K562 (cell line): ENCODE measurements at regions not wholly inside any gene's neighbourhood (a gene's known extent, or its start where the extent isn't known, plus 50 kb on each side); places are given as distances from the start of the nearest gene placed in this dataset.

Experiments used
- ATAC-seq: fragments of 200-7000 bp; cut with Tn5 transposase; 3 replicates; pipeline ENCODE4 v1.9.1; 2020; ENCODE audit warnings: moderate library complexity
- BruUV-seq: library from RNA; stranded (reverse); fragments of 400-500 nt; replicated peaks from 2 replicates; lab custom pipeline; 2021; lab: Mats Ljungman, UMichigan
- CTCF ChIA-PET: fragments of 300-600 bp; formaldehyde crosslinking; extraction: SDS; loops from one replicate; lab custom pipeline; 2021; ENCODE audit warnings: low intra/inter-chr PET ratio; lab: Yijun Ruan, JAX
- POLR2A ChIA-PET: fragments of 300-600, 350-650 bp; sonication (Branson Sonifier 250); formaldehyde crosslinking; extraction: SDS; loops from one replicate; lab custom pipeline; 2021; ENCODE audit warnings: antibody characterized with exemption, inconsistent platforms; lab: Yijun Ruan, JAX
- DNase-seq, 4 experiments: peaks; one replicate each; pipeline versions ENCODE4 v3.0.0 to v3.0.0-alpha.2; 2011 to 2018; ENCODE audit warnings: low spot score in 3 of 4, mixed read lengths in 3 of 4; ENCODE audit errors: extremely low read depth in 1 of 4
- FAIRE-seq: peaks from 2 replicates; lab custom pipeline; 2011; peaks lifted over from hg19 to GRCh38; lab: Jason Lieb, UNC
- H2AFZ ChIP-seq: 2 replicates; pipeline ENCODE4 v1.6.0; 2011; ENCODE audit warnings: low read depth, low read length, control low read depth, inconsistent platforms
- H3K27ac ChIP-seq: fragments of 200-600 bp; 3 replicates; pipeline ENCODE4 v1.8.0; 2011; ENCODE audit warnings: low read depth, mild to moderate bottlenecking, control low read depth, inconsistent platforms, low read length, moderate library complexity, mixed read lengths; ENCODE audit errors: extremely low read depth
- H3K27me3 ChIP-seq, 2 experiments: fragments of 300-600 bp in 1 of 2; 2 replicates in 1 of 2; 3 replicates in 1 of 2; pipeline versions ENCODE4 v1.6.0 to v1.8.0; 2011; ENCODE audit warnings: inconsistent platforms in 2 of 2, low read length in 2 of 2, mild to moderate bottlenecking in 1 of 2, mixed read lengths in 1 of 2, moderate library complexity in 1 of 2; ENCODE audit not compliant: control insufficient read depth in 2 of 2, insufficient read depth in 2 of 2
- H3K36me3 ChIP-seq: fragments of 300-600 bp; 3 replicates; pipeline ENCODE4 v1.8.0; 2011; ENCODE audit warnings: mild to moderate bottlenecking, low read length, inconsistent platforms; ENCODE audit not compliant: control insufficient read depth, insufficient read depth
- H3K4me1 ChIP-seq, 2 experiments: fragments of 200-600 bp in 1 of 2; replicated peaks in 1 of 2; 2 replicates in 1 of 2; 3 replicates in 1 of 2; pipeline versions ENCODE4 v1.5.1 to v1.8.0; 2011; ENCODE audit warnings: inconsistent platforms in 2 of 2, low read length in 2 of 2, mild to moderate bottlenecking in 1 of 2, mixed read lengths in 1 of 2, moderate library complexity in 1 of 2; ENCODE audit not compliant: control insufficient read depth in 2 of 2, insufficient read depth in 2 of 2
- H3K4me2 ChIP-seq: 2 replicates; pipeline ENCODE4 v1.6.1; 2011; ENCODE audit warnings: low read length, control low read depth, inconsistent platforms, mixed read lengths; ENCODE audit not compliant: insufficient read depth
- H3K4me3 ChIP-seq: fragments of 200-600 bp; sonication (generic), shearing (Covaris generic); 2 replicates; pipeline ENCODE4 v1.5.1; 2016; ENCODE audit warnings: control low read depth, inconsistent platforms
- H3K79me2 ChIP-seq: fragments of 200-600 bp; 3 replicates; pipeline ENCODE4 v1.8.0; 2011; ENCODE audit warnings: low read length, inconsistent platforms; ENCODE audit not compliant: control insufficient read depth, insufficient read depth
- H3K9ac ChIP-seq, 2 experiments: 2 replicates each; pipeline versions ENCODE4 v1.6.0 to v1.6.1; 2011; ENCODE audit warnings: low read depth in 2 of 2, low read length in 2 of 2, control low read depth in 1 of 2, inconsistent platforms in 1 of 2, mild to moderate bottlenecking in 1 of 2, mixed read lengths in 1 of 2; ENCODE audit not compliant: insufficient read depth in 1 of 2
- H3K9me1 ChIP-seq: one replicate; pipeline ENCODE4 v1.6.0; 2011; ENCODE audit warnings: inconsistent platforms, mild to moderate bottlenecking, low read length, moderate library complexity; ENCODE audit not compliant: control insufficient read depth, insufficient read depth
- H3K9me3 ChIP-seq: replicated peaks from 2 replicates; pipeline ENCODE4 v1.5.1; 2011; ENCODE audit warnings: low read depth, low read length, inconsistent platforms; ENCODE audit not compliant: control insufficient read depth, insufficient read depth
- H4K20me1 ChIP-seq: replicated peaks from 2 replicates; pipeline ENCODE4 v1.6.1; 2011; ENCODE audit warnings: low read length, inconsistent platforms, mixed read lengths; ENCODE audit not compliant: control insufficient read depth, insufficient read depth
- CBFA2T2 ChIP-seq: fragments of 450-650 bp; conservative IDR thresholded peaks from 2 replicates; pipeline ENCODE4 v1.6.1; 2017; ENCODE audit warnings: mild to moderate bottlenecking
- CBX5 ChIP-seq: IDR thresholded peaks from 2 replicates; pipeline ENCODE4 v1.6.1; 2014; ENCODE audit warnings: low read depth, borderline replicate concordance
- CCNT2 ChIP-seq: IDR thresholded peaks from 2 replicates; pipeline ENCODE4 v1.6.1; 2011; ENCODE audit warnings: borderline replicate concordance, low read depth, mild to moderate bottlenecking, moderate library complexity, mixed read lengths, low read length; ENCODE audit not compliant: insufficient read length; ENCODE audit errors: extremely low read depth
- L3MBTL2 ChIP-seq: fragments of 450-650 bp; IDR thresholded peaks from 2 replicates; pipeline ENCODE4 v1.6.1; 2016; ENCODE audit warnings: mild to moderate bottlenecking, moderate library complexity
- TSC22D4 ChIP-seq: fragments of 450-650 bp; IDR thresholded peaks from 2 replicates; pipeline ENCODE4 v1.6.1; 2016; ENCODE audit warnings: missing genetic modification characterization, missing biosample characterization, control low read depth
- ZNF324 ChIP-seq: fragments of 250-450 bp; sonication (Bioruptor Pico); IDR thresholded peaks from 2 replicates; pipeline ENCODE4 v1.4.0; 2020; ENCODE audit warnings: mild to moderate bottlenecking
- WGBS: fragments of 100-300 bp; shearing (Covaris generic); methylation state at CpG from one replicate; pipeline ENCODE4 v1.1.6; 2016; ENCODE audit warnings: low coverage, mixed read lengths; ENCODE audit not compliant: insufficient coverage; ENCODE audit errors: missing lambda C conversion rate; 5-methylcytosine and 5-hydroxymethylcytosine counted together
- in situ Hi-C: fragments of 300-500 bp; cut with MboI; formaldehyde crosslinking; loops from 4 replicates; pipeline ENCODE4 v1.15.0; 2018; ENCODE audit warnings: inconsistent platforms, mixed read lengths
- intact Hi-C: fragments of 100-400 bp; cut with micrococcal nuclease; formaldehyde crosslinking; loops from 2 replicates; pipeline ENCODE4 v1.14.2; 2022
- TF ChIP-seq, protein P1 (sequence below): sonication (generic); formaldehyde crosslinking; IDR thresholded peaks from 2 replicates; pipeline ENCODE4 v1.8.0; 2022; ENCODE audit warnings: mild to moderate bottlenecking, missing genetic modification reagents
- TF ChIP-seq, protein P2 (sequence below): sonication (generic); formaldehyde crosslinking; IDR thresholded peaks from 2 replicates; pipeline ENCODE4 v1.9.0; 2022; ENCODE audit warnings: mild to moderate bottlenecking, missing genetic modification reagents

DNA sequence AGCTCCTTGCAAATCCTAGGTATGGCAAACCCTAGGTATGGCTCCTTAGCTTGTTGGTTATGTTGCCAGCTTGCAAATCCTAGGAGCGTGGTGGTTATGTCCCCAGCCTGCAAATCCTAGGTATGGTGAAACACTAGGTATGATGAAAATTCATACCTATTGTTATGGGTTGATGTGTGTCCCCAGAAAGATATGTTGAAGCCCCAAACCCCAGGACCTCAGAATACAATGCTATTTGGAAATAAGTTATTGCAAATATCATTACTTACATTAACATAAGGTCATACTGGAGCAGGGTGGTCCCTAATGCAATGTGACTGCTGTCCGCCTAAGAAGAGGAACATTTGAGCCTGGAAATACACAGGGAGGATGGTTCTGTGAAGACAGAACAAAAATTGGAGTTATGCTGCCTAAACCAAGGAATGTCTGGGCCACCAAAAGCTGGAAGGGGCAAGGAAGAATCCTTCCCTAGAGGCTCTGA is 220.8 kb downstream of the MYCN start:
- intact Hi-C loops = no loop called here
- 0% methylated on average over 2 of the region's 2 CpGs for WGBS
- FAIRE-seq = no peak

More for the DNA sequence above, 220.8 kb downstream of the MYCN start:
- H3K36me3 ChIP-seq = no peaks in the 10 kb centered on the region
- peaks cover 0 to 6% of the 10 kb centered on the region in 2 experiments; a peak in 2 of 5 replicates for H3K27me3 ChIP-seq
- H4K20me1 ChIP-seq = no peaks in the 10 kb centered on the region; the same call in 1 of the 2 replicates
- no peak for DNase-seq
- no peaks in the 10 kb centered on the region for H3K79me2 ChIP-seq
- TF ChIP-seq TSC22D4 (tag) (no peak), CBFA2T2 (no peak), CBX5 (no peak), CCNT2 (no peak), ZNF324 (CRISPR knock-in tag) (no peak), L3MBTL2 (no peak)
- TF ChIP-seq, protein P1, sequence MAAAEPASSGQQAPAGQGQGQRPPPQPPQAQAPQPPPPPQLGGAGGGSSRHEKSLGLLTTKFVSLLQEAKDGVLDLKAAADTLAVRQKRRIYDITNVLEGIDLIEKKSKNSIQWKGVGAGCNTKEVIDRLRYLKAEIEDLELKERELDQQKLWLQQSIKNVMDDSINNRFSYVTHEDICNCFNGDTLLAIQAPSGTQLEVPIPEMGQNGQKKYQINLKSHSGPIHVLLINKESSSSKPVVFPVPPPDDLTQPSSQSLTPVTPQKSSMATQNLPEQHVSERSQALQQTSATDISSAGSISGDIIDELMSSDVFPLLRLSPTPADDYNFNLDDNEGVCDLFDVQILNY (CRISPR knock-in tag) = no peak
- TF ChIP-seq, protein P2, sequence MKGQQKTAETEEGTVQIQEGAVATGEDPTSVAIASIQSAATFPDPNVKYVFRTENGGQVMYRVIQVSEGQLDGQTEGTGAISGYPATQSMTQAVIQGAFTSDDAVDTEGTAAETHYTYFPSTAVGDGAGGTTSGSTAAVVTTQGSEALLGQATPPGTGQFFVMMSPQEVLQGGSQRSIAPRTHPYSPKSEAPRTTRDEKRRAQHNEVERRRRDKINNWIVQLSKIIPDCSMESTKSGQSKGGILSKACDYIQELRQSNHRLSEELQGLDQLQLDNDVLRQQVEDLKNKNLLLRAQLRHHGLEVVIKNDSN (CRISPR knock-in tag) = no peak
- H3K27ac ChIP-seq = no peak overlapping the region
- H2AFZ ChIP-seq = no peak overlapping the region
- ATAC-seq = no peak
- POLR2A ChIA-PET = no interaction called here
- no TSS peak for BruUV-seq
- no peaks in the 10 kb centered on the region for H3K9me1 ChIP-seq
- H3K9ac ChIP-seq = no peak overlapping the region
- in situ Hi-C loops = no loop called here
- CTCF ChIA-PET = no interaction called here
- no peaks in the 10 kb centered on the region for H3K4me1 ChIP-seq
- H3K9me3 ChIP-seq = no peaks in the 10 kb centered on the region
- H3K4me3 ChIP-seq = no peak overlapping the region
- H3K4me2 ChIP-seq = no peak overlapping the region
